Neural progenitor cell (in vitro differentiated cells): ENCODE measurements at regions not wholly inside any gene's neighbourhood (a gene's known extent, or its start where the extent isn't known, plus 50 kb on each side); places are given as distances from the start of the nearest gene placed in this dataset.

Experiments used
- DNase-seq: peaks from one replicate; pipeline ENCODE4 v3.0.0-alpha.2; 2016; ENCODE audit warnings: low spot score
- H2AFZ ChIP-seq: fragments of 200-600 bp; sonication (generic); replicated peaks from 2 replicates; pipeline ENCODE4 v1.6.1; 2016; ENCODE audit warnings: antibody characterized with exemption
- H3F3A ChIP-seq: fragments of 200-600 bp; sonication (generic); 2 replicates; pipeline ENCODE4 v1.6.1; 2016; ENCODE audit warnings: antibody characterized with exemption, low read depth
- H3K27ac ChIP-seq: fragments of 200-600 bp; sonication (generic); 2 replicates; pipeline ENCODE4 v1.5.1; 2016; ENCODE audit warnings: mild to moderate bottlenecking
- H3K27me3 ChIP-seq: fragments of 200-600 bp; sonication (generic); 2 replicates; pipeline ENCODE4 v1.6.1; 2016; ENCODE audit warnings: mild to moderate bottlenecking, moderate library complexity
- H3K36me3 ChIP-seq: fragments of 200-600 bp; sonication (generic); 2 replicates; pipeline ENCODE4 v1.5.1; 2016
- H3K4me1 ChIP-seq: fragments of 200-600 bp; sonication (generic); 2 replicates; pipeline ENCODE4 v1.6.1; 2016; ENCODE audit warnings: mixed run types
- H3K4me2 ChIP-seq: fragments of 200-600 bp; sonication (generic); 2 replicates; pipeline ENCODE4 v1.6.1; 2016
- H3K4me3 ChIP-seq: fragments of 200-600 bp; sonication (generic); 2 replicates; pipeline ENCODE4 v1.5.1; 2016
- H3K79me2 ChIP-seq: fragments of 200-600 bp; sonication (generic); 2 replicates; pipeline ENCODE4 v1.6.1; 2016; ENCODE audit warnings: low read depth
- H3K9ac ChIP-seq: fragments of 200-600 bp; sonication (generic); 2 replicates; pipeline ENCODE4 v1.6.1; 2016
- H3K9me3 ChIP-seq: fragments of 200-600 bp; sonication (generic); 2 replicates; pipeline ENCODE4 v1.5.1; 2016; ENCODE audit warnings: low read depth
- H4K20me1 ChIP-seq: fragments of 200-600 bp; sonication (generic); 2 replicates; pipeline ENCODE4 v1.6.1; 2016; ENCODE audit warnings: low read depth
- H3K27ac Mint-ChIP-seq: 3 replicates; pipeline ENCODE4 v1.8.0; 2021; ENCODE audit warnings: mixed read lengths
- H3K27me3 Mint-ChIP-seq: 2 replicates; pipeline ENCODE4 v1.8.0; 2022; ENCODE audit warnings: low read depth, mild to moderate bottlenecking, inconsistent platforms, moderate library complexity, mixed read lengths; ENCODE audit not compliant: insufficient read depth
- H3K36me3 Mint-ChIP-seq: 3 replicates; pipeline ENCODE4 v1.8.0; 2021; ENCODE audit warnings: mixed read lengths
- H3K4me1 Mint-ChIP-seq: 3 replicates; pipeline ENCODE4 v1.8.0; 2021; ENCODE audit warnings: mixed read lengths
- H3K4me3 Mint-ChIP-seq: 3 replicates; pipeline ENCODE4 v1.8.0; 2021; ENCODE audit warnings: mild to moderate bottlenecking, moderate library complexity, mixed read lengths
- H3K9me3 Mint-ChIP-seq: 3 replicates; pipeline ENCODE4 v1.8.0; 2020; ENCODE audit warnings: mixed read lengths
- EZH2 ChIP-seq: fragments of 200-600 bp; sonication (generic); IDR thresholded peaks from 2 replicates; pipeline ENCODE4 v1.6.1; 2017; ENCODE audit warnings: antibody characterized with exemption, mild to moderate bottlenecking, moderate library complexity
- EZH2phosphoT487 ChIP-seq: fragments of 200-600 bp; sonication (generic); IDR thresholded peaks from 2 replicates; pipeline ENCODE4 v1.6.1; 2017; ENCODE audit warnings: antibody characterized with exemption
- TF ChIP-seq, protein P1 (sequence below): fragments of 200-600 bp; sonication (generic); IDR thresholded peaks from 2 replicates; pipeline ENCODE4 v1.5.1; 2017; ENCODE audit warnings: antibody characterized with exemption, mild to moderate bottlenecking

DNA sequence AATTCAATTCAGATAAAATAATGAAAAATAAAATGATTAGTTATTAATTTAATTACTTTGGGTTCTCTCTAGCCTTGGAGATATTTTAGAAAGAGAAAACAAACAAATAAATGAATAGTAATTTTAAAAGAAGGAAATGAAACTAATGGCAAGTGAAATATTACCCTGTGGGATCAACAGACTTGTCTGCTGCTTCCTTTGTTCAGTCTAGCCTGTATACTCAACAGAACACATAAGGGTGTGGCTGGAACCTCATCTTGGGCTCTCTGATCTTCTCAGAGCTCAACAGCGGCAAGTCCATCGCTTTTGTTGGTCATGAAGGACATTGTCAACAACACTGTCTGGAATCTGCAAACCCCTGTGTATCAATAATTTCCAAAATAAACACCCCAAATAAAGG, 904.9 kb downstream of the IPMK start:
- Histone ChIP-seq H3K27ac (no peak overlapping the region), H3K4me3 (no peak overlapping the region), H3F3A (no peaks in the 10 kb centered on the region), H3K4me2 (no peak overlapping the region), H3K27me3 (no peaks in the 10 kb centered on the region), H3K9me3 (no peaks in the 10 kb centered on the region), H3K4me1 (no peaks in the 10 kb centered on the region), H3K79me2 (no peaks in the 10 kb centered on the region), H3K36me3 (no peaks in the 10 kb centered on the region), H4K20me1 (no peaks in the 10 kb centered on the region), H2AFZ (no peak overlapping the region), H3K9ac (no peak overlapping the region)
- no peaks in the 10 kb centered on the region for H3K36me3 Mint-ChIP-seq
- H3K27ac Mint-ChIP-seq = no peak overlapping the region
- H3K4me1 Mint-ChIP-seq = no peaks in the 10 kb centered on the region
- no peak overlapping the region for H3K4me3 Mint-ChIP-seq
- H3K27me3 Mint-ChIP-seq = no peaks in the 10 kb centered on the region
- TF ChIP-seq EZH2 (no peak), EZH2phosphoT487 (no peak)
- TF ChIP-seq, protein P1, sequence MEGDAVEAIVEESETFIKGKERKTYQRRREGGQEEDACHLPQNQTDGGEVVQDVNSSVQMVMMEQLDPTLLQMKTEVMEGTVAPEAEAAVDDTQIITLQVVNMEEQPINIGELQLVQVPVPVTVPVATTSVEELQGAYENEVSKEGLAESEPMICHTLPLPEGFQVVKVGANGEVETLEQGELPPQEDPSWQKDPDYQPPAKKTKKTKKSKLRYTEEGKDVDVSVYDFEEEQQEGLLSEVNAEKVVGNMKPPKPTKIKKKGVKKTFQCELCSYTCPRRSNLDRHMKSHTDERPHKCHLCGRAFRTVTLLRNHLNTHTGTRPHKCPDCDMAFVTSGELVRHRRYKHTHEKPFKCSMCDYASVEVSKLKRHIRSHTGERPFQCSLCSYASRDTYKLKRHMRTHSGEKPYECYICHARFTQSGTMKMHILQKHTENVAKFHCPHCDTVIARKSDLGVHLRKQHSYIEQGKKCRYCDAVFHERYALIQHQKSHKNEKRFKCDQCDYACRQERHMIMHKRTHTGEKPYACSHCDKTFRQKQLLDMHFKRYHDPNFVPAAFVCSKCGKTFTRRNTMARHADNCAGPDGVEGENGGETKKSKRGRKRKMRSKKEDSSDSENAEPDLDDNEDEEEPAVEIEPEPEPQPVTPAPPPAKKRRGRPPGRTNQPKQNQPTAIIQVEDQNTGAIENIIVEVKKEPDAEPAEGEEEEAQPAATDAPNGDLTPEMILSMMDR = no peak
- no peak for DNase-seq
- no peaks in the 10 kb centered on the region for H3K9me3 Mint-ChIP-seq

DNA sequence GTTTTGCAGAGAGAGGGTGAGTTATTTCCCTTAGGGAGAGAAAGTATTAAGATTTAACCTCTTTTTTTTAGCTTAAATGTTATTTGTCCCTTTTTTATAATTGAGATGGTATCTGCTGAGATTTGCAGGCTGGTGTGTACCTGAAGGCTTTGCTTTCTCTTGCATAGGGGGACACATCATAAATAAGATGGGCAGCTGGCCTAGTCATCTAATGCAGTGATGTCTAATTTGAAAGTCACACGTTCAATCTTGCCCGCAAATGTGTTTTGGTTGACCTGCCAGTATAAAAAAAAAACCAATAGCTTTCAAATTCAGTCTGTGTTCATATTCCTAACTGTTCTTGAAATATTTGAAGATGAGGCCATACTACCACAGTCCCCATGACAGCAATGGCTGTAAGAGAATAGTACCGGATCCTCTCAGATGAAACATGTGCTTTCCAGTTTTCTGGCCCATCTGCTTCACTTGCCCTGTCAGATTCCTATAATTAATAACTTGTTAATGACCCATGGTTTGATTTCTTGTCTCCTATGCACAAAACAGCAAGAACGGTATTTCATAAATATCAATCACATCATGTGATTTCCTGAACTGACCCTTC, 914.2 kb downstream of the IPMK start:
- Mint-ChIP-seq H3K4me1 (no peaks in the 10 kb centered on the region), H3K27ac (no peak overlapping the region), H3K9me3 (no peaks in the 10 kb centered on the region), H3K27me3 (peaks cover 4% of the 10 kb centered on the region), H3K4me3 (no peak overlapping the region), H3K36me3 (no peaks in the 10 kb centered on the region)
- no peak for DNase-seq
- Histone ChIP-seq H3F3A (no peaks in the 10 kb centered on the region), H3K27ac (no peak overlapping the region), H3K79me2 (no peaks in the 10 kb centered on the region), H3K4me2 (no peak overlapping the region), H3K36me3 (no peaks in the 10 kb centered on the region), H3K9me3 (no peaks in the 10 kb centered on the region), H3K9ac (no peak overlapping the region), H3K4me3 (no peak overlapping the region), H3K4me1 (no peaks in the 10 kb centered on the region), H3K27me3 (no peaks in the 10 kb centered on the region), H4K20me1 (no peaks in the 10 kb centered on the region), H2AFZ (no peak overlapping the region)
- TF ChIP-seq, protein P1 = no peak
- no peak for TF ChIP-seq EZH2phosphoT487
- TF ChIP-seq EZH2 = no peak

DNA sequence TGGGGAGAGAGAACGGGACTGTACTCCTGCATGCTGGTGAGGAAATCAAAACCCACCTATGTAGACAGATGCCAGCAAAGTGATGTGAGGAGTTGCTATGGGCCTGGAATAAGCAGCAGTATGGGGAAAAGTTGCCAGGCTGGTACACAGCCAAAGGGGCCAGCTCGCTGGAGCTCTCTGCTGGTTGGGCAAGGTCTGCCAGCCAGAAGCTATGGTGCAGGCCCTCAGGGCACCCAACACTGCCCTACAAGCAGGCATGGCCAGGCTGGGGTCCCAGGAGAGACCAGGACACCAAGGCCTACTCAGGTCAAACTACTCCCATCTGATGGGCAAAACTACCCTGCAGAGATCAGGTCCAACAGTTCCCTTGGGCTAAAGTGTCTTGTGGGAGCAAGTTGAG, 916.6 kb downstream of the IPMK start:
- Histone ChIP-seq H3K79me2 (no peaks in the 10 kb centered on the region), H3K36me3 (no peaks in the 10 kb centered on the region), H3K4me3 (no peak overlapping the region), H2AFZ (no peak overlapping the region), H3K27me3 (no peaks in the 10 kb centered on the region), H3F3A (no peaks in the 10 kb centered on the region), H3K4me2 (no peak overlapping the region), H3K9ac (no peak overlapping the region), H3K4me1 (no peaks in the 10 kb centered on the region), H3K27ac (no peak overlapping the region), H3K9me3 (no peaks in the 10 kb centered on the region), H4K20me1 (no peaks in the 10 kb centered on the region)
- H3K4me3 Mint-ChIP-seq = no peak overlapping the region
- H3K27me3 Mint-ChIP-seq = peaks cover 2% of the 10 kb centered on the region
- TF ChIP-seq, protein P1 = no peak
- TF ChIP-seq EZH2 = no peak
- no peak for TF ChIP-seq EZH2phosphoT487
- H3K36me3 Mint-ChIP-seq = no peaks in the 10 kb centered on the region
- H3K4me1 Mint-ChIP-seq = no peaks in the 10 kb centered on the region
- no peak for DNase-seq
- H3K27ac Mint-ChIP-seq = no peak overlapping the region
- peaks cover 2% of the 10 kb centered on the region for H3K9me3 Mint-ChIP-seq
